Liver (tissue), 2 donors: ENCODE measurements at regions not wholly inside any gene's neighbourhood (a gene's known extent, or its start where the extent isn't known, plus 50 kb on each side); places are given as distances from the start of the nearest gene placed in this dataset.

Experiments
- RAD21 ChIP-seq, 2 donors: IDR thresholded peaks; 2 replicates each; pipeline ENCODE4 v1.6.1; 2016; ENCODE audit warnings: antibody characterized with exemption in 2 of 2, mild to moderate bottlenecking in 2 of 2
- SP1 ChIP-seq: IDR thresholded peaks from 2 replicates; pipeline ENCODE4 v1.6.1; 2018; ENCODE audit warnings: antibody characterized with exemption, mild to moderate bottlenecking
- donor health status: healthy.

DNA sequence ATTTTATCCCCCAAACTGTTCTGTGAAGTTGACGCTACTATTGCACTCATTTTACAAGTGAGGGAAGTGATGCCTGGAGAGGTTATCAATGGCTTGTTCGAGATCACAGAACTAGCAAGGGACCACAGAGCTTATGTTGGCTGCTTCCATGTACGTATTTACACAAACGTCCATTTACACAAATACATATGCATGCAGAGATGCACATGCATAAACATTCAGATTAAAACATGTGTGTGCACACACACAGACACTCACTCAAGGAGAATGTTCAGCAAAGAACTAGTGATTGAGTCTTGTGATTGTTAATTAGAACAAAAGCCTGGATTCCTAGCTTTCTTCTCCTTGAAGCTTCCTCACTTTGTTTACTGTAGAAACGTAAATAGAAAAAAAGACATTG is 321.5 kb upstream of the CHD6 start:
- TF ChIP-seq SP1 = no peak
- no peak for TF ChIP-seq RAD21 (IDR thresholded peaks at IDR 0.05)
